Fibroblast of skin of abdomen (primary cell): ENCODE measurements at regions not wholly inside any gene's neighbourhood (a gene's known extent, or its start where the extent isn't known, plus 50 kb on each side); places are given as distances from the start of the nearest gene placed in this dataset.
A peak's percentile ranks its signal among the peaks of the same experiment; 100 is the strongest.
"Not testable (repeated sequence)": the region's sequence is repeated elsewhere in the genome, so short reads cannot be mapped to it uniquely, and the experiment has no call there.

Experiments used
- DNase-seq: peaks from one replicate; pipeline ENCODE4 v3.0.0-alpha.2; 2013

DNA sequence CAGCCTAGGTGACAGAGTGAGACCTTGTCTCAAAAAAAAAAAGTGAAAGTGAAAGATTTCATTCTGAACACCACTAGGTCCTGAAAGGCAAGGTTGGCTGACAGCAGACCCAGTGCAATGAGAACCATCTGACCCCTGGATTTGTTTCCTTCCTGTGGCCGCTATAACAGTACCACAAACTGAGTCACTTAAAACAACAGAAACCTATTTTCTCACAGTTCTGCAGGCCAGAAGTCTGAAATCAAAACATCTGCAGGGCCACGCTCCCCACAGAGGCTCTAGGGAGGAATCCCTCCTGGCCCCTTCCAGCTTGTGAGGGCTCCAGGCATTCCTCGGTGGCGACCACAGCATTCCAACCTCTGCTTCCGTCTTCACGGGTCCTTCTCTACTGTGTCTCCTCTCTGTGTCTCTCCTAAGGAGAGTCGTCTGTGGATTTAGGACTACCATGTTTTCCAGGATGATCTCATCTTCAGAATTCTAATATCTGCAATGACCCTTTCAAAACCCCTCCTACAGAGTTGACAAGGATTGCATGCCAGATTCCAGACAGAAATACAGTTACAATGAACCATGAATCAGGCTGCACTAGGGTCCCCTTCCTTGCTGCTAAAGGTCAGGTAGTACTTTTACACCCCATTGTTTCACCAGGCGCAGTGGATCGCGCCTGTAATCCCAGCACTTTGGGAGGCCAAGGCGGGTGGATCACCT is 78.0 kb upstream of the ADGRL1 start:
- DNase-seq = peak; percentile 94

DNA sequence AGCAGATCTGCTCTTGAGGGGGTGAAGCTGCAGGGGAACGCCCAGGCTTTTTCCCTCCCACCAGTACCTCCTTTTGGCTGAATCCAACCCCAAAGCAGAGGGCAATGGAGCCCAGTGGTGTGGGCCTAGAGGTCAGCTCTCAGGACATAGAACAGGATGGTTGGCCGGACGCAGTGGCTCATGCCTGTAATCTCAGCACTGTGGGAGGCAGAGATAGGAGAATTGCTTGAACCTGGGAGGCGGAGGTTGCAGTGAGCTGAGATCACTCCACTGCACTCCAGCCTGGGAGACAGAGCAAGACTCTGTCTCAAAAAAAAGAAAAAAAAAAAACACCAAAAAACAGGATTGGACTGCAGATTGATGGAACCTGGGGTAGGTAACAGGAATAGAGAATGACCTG is 73.3 kb upstream of the ADGRL1 start:
- DNase-seq = not testable (repeated sequence)

DNA sequence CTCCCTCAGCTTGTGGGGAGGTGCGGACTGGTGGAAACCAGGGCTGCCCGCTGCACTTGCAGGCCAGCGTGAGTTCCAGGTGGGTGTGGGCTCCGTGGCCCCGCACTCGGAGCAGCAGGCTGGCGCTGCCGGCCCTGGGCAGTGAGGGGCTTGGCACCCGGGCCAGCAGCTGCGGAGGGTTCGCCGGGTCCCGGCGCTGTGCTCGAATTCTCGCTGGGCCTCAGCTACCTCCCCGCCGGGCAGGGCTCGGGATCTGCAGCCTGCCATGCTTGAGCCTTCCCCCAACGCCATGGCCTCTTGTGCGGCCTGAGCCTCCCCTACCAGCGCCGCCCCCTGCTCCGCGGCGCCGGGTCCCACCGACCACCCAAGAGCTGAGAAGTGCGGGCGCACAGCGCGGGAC is 71.6 kb upstream of the ADGRL1 start:
- no peak for DNase-seq

DNA sequence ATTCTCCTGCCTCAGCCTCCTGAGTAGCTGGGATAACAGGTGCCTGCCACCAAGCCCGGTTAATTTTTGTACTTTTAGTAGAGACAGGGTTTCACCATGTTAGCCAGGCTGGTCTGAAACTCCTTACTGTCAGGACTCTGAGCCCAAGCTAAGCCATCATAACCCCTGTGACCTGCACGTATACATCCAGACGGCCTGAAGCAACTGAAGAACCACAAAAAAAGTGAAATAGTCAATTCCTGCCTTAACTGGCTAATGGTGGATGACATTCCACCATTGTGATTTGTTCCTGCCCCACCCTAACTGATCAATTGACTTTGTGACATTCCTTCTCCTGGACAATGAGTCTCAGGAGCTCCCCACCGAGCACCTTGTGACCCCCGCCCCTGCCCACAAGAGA is 69.9 kb upstream of the ADGRL1 start:
- DNase-seq = not testable (repeated sequence)

DNA sequence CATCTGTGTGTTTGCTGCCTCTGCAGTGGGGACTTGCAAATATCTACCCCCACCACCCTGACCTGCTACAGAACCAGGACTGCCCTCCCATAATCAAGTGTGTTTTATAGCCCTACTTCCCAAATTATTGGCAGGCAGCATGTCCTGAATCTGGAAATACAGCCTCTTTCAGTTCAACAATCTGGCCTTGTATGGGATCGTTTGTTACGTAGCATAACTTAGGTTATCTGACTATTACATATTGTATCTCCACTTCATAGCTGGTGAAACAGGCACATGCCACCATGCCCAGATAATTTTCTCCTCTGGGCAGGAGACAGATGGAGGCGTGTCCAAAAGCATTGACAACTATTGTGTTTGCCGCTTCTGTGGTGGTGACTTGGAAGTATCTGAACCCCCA is 66.7 kb upstream of the ADGRL1 start:
- DNase-seq = no peak

DNA sequence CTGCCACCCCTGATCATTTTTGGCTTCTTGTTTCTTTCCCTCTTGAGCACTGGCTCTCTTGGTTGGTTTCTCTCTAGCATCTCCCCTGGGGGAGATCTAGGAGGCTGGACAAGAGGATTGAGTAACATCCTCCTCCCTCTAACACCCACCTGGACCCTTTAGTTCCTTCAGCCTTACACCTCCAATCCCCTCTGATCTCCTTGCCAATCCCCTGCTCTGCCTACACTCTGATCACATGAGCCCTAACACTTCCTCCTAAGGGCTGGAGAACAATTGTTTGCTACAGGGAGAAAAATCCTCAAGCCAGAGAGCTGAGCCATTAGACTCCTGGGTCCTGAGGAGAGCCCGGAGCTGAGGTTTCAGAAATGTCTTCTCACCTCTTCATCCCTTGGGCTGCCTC is 65.9 kb upstream of the ADGRL1 start:
- DNase-seq = no peak

DNA sequence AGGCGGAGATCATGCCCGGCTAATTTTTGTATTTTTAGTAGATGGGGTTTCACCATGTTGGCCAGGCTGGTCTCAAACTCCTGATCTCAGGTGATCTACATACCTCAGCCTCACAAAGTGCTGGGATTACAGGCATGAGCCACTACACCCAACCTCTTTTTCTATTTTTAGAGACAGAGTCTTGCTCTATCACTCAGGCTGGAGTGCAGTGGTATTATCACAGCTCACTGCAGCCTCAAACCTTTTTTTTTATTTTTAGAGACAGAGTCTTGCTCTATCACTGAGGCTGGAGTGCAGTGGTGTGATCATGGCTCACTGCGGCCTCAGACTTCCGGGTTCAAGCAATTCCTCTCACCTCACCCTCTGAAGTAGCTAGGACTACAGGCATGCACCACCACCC is 64.6 kb upstream of the ADGRL1 start:
- not testable (repeated sequence) for DNase-seq

DNA sequence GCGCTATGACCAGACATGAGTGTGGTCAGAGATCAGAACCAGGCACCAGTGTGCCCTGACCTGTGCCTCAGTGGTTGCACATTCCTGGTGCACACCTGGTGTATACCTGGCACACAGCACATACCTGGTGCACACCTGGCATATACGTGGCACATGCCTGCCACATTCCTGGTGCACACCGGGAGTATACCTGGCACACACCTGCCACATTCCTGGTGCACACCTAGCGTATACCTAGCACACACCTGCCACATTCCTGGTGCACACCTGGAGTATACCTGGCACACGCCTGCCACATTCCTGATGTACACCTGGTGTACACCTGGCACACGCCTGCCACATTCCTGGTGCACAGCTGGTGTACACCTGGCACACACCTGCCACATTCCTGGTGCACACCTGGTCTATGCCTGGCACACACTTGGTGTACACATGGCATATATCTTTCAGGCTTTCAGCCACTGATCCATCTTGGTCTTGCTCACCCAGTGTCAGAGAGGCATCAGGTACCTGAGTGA is 61.3 kb upstream of the ADGRL1 start:
- DNase-seq = no peak

DNA sequence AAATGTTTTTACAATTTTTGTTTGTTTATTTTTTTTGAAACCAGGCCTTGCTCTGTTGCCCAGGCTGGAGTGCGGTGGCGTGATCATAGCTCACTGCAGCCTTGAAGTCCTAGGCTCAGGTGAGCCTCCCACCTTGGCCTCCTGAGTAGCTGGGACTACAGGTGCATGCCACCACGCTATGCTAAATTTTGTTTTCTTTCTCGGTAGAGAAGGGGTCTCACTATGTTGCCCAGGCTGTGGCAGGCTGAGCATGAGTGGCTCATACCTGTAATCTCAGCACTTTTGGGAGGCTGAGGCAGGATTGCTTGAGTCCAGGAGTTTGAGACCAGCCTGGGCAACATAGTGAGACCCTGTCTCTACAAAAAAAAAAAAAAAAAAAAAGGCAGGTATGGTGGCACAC is 60.2 kb upstream of the ADGRL1 start:
- DNase-seq = not testable (repeated sequence)

DNA sequence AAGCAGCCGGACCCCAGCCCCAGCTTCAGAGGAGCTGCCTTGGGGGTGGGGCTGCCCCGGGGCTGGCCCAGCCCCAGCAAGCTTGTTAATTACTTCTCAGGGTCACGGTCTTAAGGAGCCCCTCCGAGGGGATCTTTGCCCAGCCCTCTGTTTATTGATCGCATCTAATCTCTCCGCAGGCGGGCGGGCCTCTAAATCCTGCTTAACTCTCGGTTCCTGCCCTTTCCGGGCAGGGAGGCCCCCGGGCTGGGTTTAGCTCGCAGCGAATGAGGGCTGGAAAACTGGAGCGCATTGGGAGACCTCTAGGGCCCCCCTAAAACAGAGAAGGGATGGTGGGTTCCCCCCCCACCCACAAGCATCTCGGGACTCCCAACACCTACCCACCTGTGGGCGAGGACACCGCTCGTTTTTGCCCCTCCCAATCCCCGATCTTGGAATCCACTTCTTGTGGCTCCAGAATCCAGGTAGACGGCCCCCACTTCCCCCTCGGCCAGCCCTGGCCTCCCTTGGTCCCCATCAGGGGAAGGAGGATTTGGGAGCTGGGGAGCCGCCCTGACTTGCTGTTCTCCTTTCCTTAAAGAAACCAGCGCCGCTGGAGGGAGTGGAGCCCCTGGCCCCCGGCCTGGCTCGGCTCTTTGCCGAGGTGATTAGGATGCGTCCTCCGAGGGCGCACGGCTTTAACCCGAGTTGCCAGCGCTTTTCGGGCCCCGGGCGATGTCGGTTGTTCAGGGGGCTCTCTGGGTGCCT is 59.5 kb upstream of the ADGRL1 start:
- DNase-seq = no peak

DNA sequence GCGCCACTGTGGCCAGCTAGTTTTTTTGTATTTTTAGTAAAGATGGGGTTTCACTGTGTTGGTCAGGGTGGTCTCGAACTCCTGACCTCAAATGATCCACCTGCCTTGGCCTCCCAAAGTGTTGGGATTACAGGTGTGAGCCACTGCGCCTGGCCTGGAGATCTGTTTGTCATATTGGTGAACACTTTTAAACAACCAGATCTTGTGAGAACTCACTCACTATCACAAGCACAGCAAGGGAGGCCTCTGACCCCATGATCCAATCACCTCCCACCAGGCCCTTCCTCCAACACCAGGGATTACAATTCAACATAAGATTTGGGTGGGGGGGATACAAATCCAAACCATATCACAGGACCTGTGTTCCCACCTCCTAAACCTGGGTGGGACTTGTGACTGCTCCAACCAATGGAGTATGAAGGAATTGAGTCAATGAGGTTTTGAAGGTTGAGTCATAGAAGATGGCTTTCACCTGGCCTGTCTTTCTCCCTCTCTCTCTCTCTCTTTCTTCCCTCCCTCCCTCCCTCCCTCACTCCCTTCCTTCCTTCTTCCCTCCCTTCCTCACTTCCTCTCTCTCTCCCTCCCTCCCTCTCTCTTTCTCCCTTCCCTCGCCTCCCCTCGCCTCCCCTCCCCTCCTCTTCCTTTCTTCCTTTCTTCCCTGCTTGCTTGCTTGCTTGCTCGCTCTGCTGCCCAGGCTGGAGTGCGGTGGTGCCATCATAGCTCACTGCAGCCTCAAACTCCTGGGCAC is 50.1 kb upstream of the ADGRL1 start:
- DNase-seq = not testable (repeated sequence)
